ENCODE measurements at regions not wholly inside any gene's neighbourhood (a gene's known extent, or its start where the extent isn't known, plus 50 kb on each side); places are given as distances from the start of the nearest gene placed in this dataset.

GRCh38 chr1:115413208-115413607, 75.2 kb upstream of the NGF start:
- DNase-seq (ENCODE audit: low spot score) = no peak

- no peak for DNase-seq (ENCODE audit: low spot score)
These were observed 74.7 kb upstream of the NGF start for GRCh38 chr1:115412733-115413132.

GRCh38 chr1:115412286-115412685, 74.2 kb upstream of the NGF start:
- DNase-seq (ENCODE audit: low spot score) = no peak

GRCh38 chr1:115411371-115412063, 73.5 kb upstream of the NGF start:
- DNase-seq (ENCODE audit: low spot score) = no peak

- DNase-seq (ENCODE audit: low spot score) = no peak
These were observed 71.3 kb upstream of the NGF start for GRCh38 chr1:115409094-115410015.

GRCh38 chr1:115408533-115408932, 70.5 kb upstream of the NGF start:
- DNase-seq (ENCODE audit: low spot score) = no peak

GRCh38 chr1:115404911-115405310, 66.9 kb upstream of the NGF start:
- DNase-seq (ENCODE audit: low spot score) = no peak

- DNase-seq (ENCODE audit: low spot score) = no peak
These were observed 64.7 kb upstream of the NGF start for GRCh38 chr1:115402753-115403184.

GRCh38 chr1:115401676-115402075, 63.6 kb upstream of the NGF start:
- DNase-seq (ENCODE audit: low spot score) = no peak

- DNase-seq (ENCODE audit: low spot score) = no peak
These were observed 62.8 kb upstream of the NGF start for GRCh38 chr1:115400891-115401290.

GRCh38 chr1:115400426-115400825, 62.4 kb upstream of the NGF start:
- no peak for DNase-seq (ENCODE audit: low spot score)

GRCh38 chr1:115398745-115399144, 60.7 kb upstream of the NGF start:
- DNase-seq (ENCODE audit: low spot score) = no peak

Measured in germinal center (tissue), 1 donor.